ENCODE measurements at regions not wholly inside any gene's neighbourhood (a gene's known extent, or its start where the extent isn't known, plus 50 kb on each side); places are given as distances from the start of the nearest gene placed in this dataset.
"Not testable (repeated sequence)": the region's sequence is repeated elsewhere in the genome, so short reads cannot be mapped to it uniquely, and the experiment has no call there.

- no peaks in the 10 kb centered on the region for H3K9me3 ChIP-seq
- H3K4me1 ChIP-seq = no peaks in the 10 kb centered on the region
- H3K27ac ChIP-seq = no peak overlapping the region
- 47 to 50% methylated on average over 2 of the region's 2 CpGs for WGBS, 2 donors
- no peaks in the 10 kb centered on the region for H3K36me3 ChIP-seq
- H3K27me3 ChIP-seq = no peaks in the 10 kb centered on the region
- DNase-seq (ENCODE audit: low spot score in 2 of 2) = no peak
- TF ChIP-seq POLR2A (IDR thresholded peaks at IDR 0.05) (no peak), EP300 (IDR thresholded peaks at IDR 0.05) (no peak), CTCF (IDR thresholded peaks at IDR 0.05) (no peak)
- H3K4me3 ChIP-seq = no peak overlapping the region
Measured at GRCh38 chr12:61563665-61564450, 696.3 kb upstream of the USP15 start.

- DNase-seq (ENCODE audit: low spot score in 2 of 2) = no peak
- H3K27ac ChIP-seq = no peak overlapping the region
Measured at GRCh38 chr12:61564466-61564865, 695.7 kb upstream of the USP15 start.

DNA sequence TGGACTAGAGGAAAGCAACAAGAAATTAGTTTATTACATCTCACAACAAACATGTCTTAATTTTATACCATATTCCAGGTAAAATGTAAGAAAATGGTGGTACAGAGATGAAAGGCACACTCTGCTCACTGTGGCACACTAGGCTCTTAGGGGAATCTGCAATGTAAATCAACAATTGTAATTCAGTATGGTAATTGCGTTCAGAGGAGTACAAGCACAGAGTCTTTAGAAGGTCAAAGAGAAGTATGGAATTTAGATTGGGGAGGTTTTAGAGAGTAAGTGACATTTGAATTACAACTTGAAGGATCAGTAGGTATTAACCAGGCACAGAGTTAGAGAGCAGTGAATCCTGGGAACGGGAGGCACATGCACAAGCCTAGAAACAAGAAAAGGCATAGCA lies 694.0 kb upstream of the USP15 start:
- no peaks in the 10 kb centered on the region for H3K9me3 ChIP-seq
- no peak overlapping the region for H3K4me3 ChIP-seq
- no peaks in the 10 kb centered on the region for H3K36me3 ChIP-seq
- H3K27ac ChIP-seq = no peak overlapping the region
- no peak for DNase-seq (ENCODE audit: low spot score in 2 of 2)
- TF ChIP-seq CTCF (IDR thresholded peaks at IDR 0.05) (no peak), POLR2A (IDR thresholded peaks at IDR 0.05) (no peak)
- no peaks in the 10 kb centered on the region for H3K27me3 ChIP-seq
- no peaks in the 10 kb centered on the region for H3K4me1 ChIP-seq
- WGBS, 2 donors = 62 to 67% methylated on average over 2 of the region's 2 CpGs

More at GRCh38 chr12:61564466-61564865, 695.7 kb upstream of the USP15 start:
- Histone ChIP-seq H3K4me1 (no peaks in the 10 kb centered on the region), H3K27me3 (no peaks in the 10 kb centered on the region), H3K4me3 (no peak overlapping the region), H3K36me3 (no peaks in the 10 kb centered on the region), H3K9me3 (no peaks in the 10 kb centered on the region)
- no peak for TF ChIP-seq EP300 (IDR thresholded peaks at IDR 0.05)
- no peak for TF ChIP-seq POLR2A (IDR thresholded peaks at IDR 0.05)
- TF ChIP-seq CTCF (IDR thresholded peaks at IDR 0.05) = no peak
- WGBS, 2 donors = 47 to 61% methylated on average over 3 of the region's 3 CpGs

GRCh38 chr12:61574339-61574738 lies 685.9 kb upstream of the USP15 start:
- Histone ChIP-seq H3K36me3 (no peaks in the 10 kb centered on the region), H3K27ac (no peak overlapping the region), H3K4me1 (no peaks in the 10 kb centered on the region), H3K9me3 (no peaks in the 10 kb centered on the region), H3K4me3 (no peak overlapping the region), H3K27me3 (no peaks in the 10 kb centered on the region)
- TF ChIP-seq CTCF (IDR thresholded peaks at IDR 0.05) (no peak), POLR2A (IDR thresholded peaks at IDR 0.05) (no peak), EP300 (IDR thresholded peaks at IDR 0.05) (no peak)
- DNase-seq (ENCODE audit: low spot score in 2 of 2) = no peak
- 65 to 89% methylated on average over 3 of the region's 3 CpGs for WGBS, 2 donors

- Histone ChIP-seq H3K27me3 (no peaks in the 10 kb centered on the region), H3K4me1 (no peaks in the 10 kb centered on the region), H3K27ac (no peak overlapping the region), H3K4me3 (no peak overlapping the region), H3K9me3 (peaks cover 0 to 12% (median 0%) of the 10 kb centered on the region in 4 donors), H3K36me3 (no peaks in the 10 kb centered on the region)
- WGBS, 2 donors = 91% methylated on average over 1 of the region's 1 CpG
- no peak for TF ChIP-seq CTCF (IDR thresholded peaks at IDR 0.05)
- no peak for TF ChIP-seq POLR2A (IDR thresholded peaks at IDR 0.05)
- no peak for TF ChIP-seq EP300 (IDR thresholded peaks at IDR 0.05)
- DNase-seq (ENCODE audit: low spot score in 2 of 2) = no peak
Measured at GRCh38 chr12:61584943-61585342, 675.3 kb upstream of the USP15 start.

- H3K27ac ChIP-seq; DNase-seq (ENCODE audit: low spot score in 2 of 2); H3K36me3 ChIP-seq; H3K4me1 ChIP-seq; H3K4me3 ChIP-seq; H3K27me3 ChIP-seq: not testable (repeated sequence)
- H3K9me3 ChIP-seq = peaks cover 0 to 32% (median 0%) of the 10 kb centered on the region in 4 donors
Measured at GRCh38 chr12:61590864-61591263, 669.3 kb upstream of the USP15 start.
